ENCODE measurements at regions not wholly inside any gene's neighbourhood (a gene's known extent, or its start where the extent isn't known, plus 50 kb on each side); places are given as distances from the start of the nearest gene placed in this dataset.

GRCh38 chr5:144028636-144029035 lies 141.8 kb downstream of the YIPF5 start:
- no peak overlapping the region for H3K4me3 ChIP-seq (ENCODE audit: low read depth, low read length)
- no peak for TF ChIP-seq CTCF (IDR thresholded peaks at IDR 0.05; ENCODE audit: low read depth, low read length)

- no peak overlapping the region for H3K4me3 ChIP-seq (ENCODE audit: low read depth, low read length)
- TF ChIP-seq CTCF (IDR thresholded peaks at IDR 0.05; ENCODE audit: low read depth, low read length) = no peak
Measured at GRCh38 chr5:144030904-144031303, 139.6 kb downstream of the YIPF5 start.

GRCh38 chr5:144032375-144032774 lies 138.1 kb downstream of the YIPF5 start:
- TF ChIP-seq CTCF (IDR thresholded peaks at IDR 0.05; ENCODE audit: low read depth, low read length) = no peak
- no peak overlapping the region for H3K4me3 ChIP-seq (ENCODE audit: low read depth, low read length)

- no peak for TF ChIP-seq CTCF (IDR thresholded peaks at IDR 0.05; ENCODE audit: low read depth, low read length)
- H3K4me3 ChIP-seq (ENCODE audit: low read depth, low read length) = no peak overlapping the region
Measured at GRCh38 chr5:144033486-144033885, 137.0 kb downstream of the YIPF5 start.

- no peak for TF ChIP-seq CTCF (IDR thresholded peaks at IDR 0.05; ENCODE audit: low read depth, low read length)
- no peak overlapping the region for H3K4me3 ChIP-seq (ENCODE audit: low read depth, low read length)
Measured at GRCh38 chr5:144035046-144035740, 135.3 kb downstream of the YIPF5 start.

GRCh38 chr5:144036476-144036875 lies 134.0 kb downstream of the YIPF5 start:
- TF ChIP-seq CTCF (IDR thresholded peaks at IDR 0.05; ENCODE audit: low read depth, low read length) = no peak
- H3K4me3 ChIP-seq (ENCODE audit: low read depth, low read length) = no peak overlapping the region

GRCh38 chr5:144040615-144041305 lies 129.7 kb downstream of the YIPF5 start:
- TF ChIP-seq CTCF (IDR thresholded peaks at IDR 0.05; ENCODE audit: low read depth, low read length) = no peak
- no peak overlapping the region for H3K4me3 ChIP-seq (ENCODE audit: low read depth, low read length)
